IMR-90 (cell line): ENCODE measurements at regions not wholly inside any gene's neighbourhood (a gene's known extent, or its start where the extent isn't known, plus 50 kb on each side); places are given as distances from the start of the nearest gene placed in this dataset.

ENCODE experiments used
- ATAC-seq: fragments of 200-7000 bp; cut with Tn5 transposase; 2 replicates; pipeline ENCODE4 v1.9.1; 2020; ENCODE audit warnings: low read depth, mild to moderate bottlenecking, moderate library complexity
- BruUV-seq: library from RNA; stranded (reverse); fragments of 400-500 nt; replicated peaks from 2 replicates; lab custom pipeline; 2021; lab: Mats Ljungman, UMichigan
- CTCF ChIA-PET: fragments of 300-600 bp; formaldehyde crosslinking; extraction: SDS; loops from one replicate; lab custom pipeline; 2021; ENCODE audit warnings: antibody characterized with exemption; lab: Yijun Ruan, JAX
- POLR2A ChIA-PET: fragments of 300-600 bp; sonication (Branson Sonifier 250); formaldehyde crosslinking; loops from one replicate; lab custom pipeline; 2022; ENCODE audit warnings: antibody characterized with exemption; ENCODE audit not compliant: unreplicated experiment; lab: Charles Lee
- DNase-seq: peaks from one replicate; pipeline ENCODE4 v3.0.0; 2013
- H2AFZ ChIP-seq: replicated peaks from 2 replicates; pipeline ENCODE3; 2013; ENCODE audit warnings: low read length, mild to moderate bottlenecking; ENCODE audit not compliant: poor library complexity
- H2AK5ac ChIP-seq: 2 replicates; pipeline ENCODE4 v1.6.1; 2013; ENCODE audit warnings: low read depth, low read length, inconsistent platforms
- H2AK9ac ChIP-seq: replicated peaks from 2 replicates; pipeline ENCODE3; 2013; ENCODE audit warnings: mild to moderate bottlenecking, low read depth, low read length, moderate library complexity; ENCODE audit not compliant: poor library complexity
- H2BK120ac ChIP-seq: 2 replicates; pipeline ENCODE4 v1.6.1; 2013; ENCODE audit warnings: low read depth, low read length, inconsistent platforms
- H2BK15ac ChIP-seq: 3 replicates; pipeline ENCODE4 v1.6.1; 2013; ENCODE audit warnings: low read depth, low read length, inconsistent platforms
- H2BK20ac ChIP-seq: 2 replicates; pipeline ENCODE4 v1.6.1; 2013; ENCODE audit warnings: low read depth, mild to moderate bottlenecking, inconsistent platforms, low read length, moderate library complexity
- H2BK5ac ChIP-seq: 2 replicates; pipeline ENCODE4 v1.6.1; 2013; ENCODE audit warnings: mild to moderate bottlenecking, low read depth, low read length, inconsistent platforms; ENCODE audit not compliant: poor library complexity, severe bottlenecking
- H3K14ac ChIP-seq: replicated peaks from 2 replicates; pipeline ENCODE4 v1.6.1; 2013; ENCODE audit warnings: low read depth, low read length, inconsistent platforms
- H3K18ac ChIP-seq: 2 replicates; pipeline ENCODE4 v1.6.1; 2013; ENCODE audit warnings: low read depth, low read length, control low read depth
- H3K23ac ChIP-seq: 2 replicates; pipeline ENCODE4 v1.6.1; 2013; ENCODE audit warnings: low read depth, low read length, inconsistent platforms
- H3K27ac ChIP-seq: 2 replicates; pipeline ENCODE4 v1.5.1; 2013; ENCODE audit warnings: mild to moderate bottlenecking, control low read depth, low read length; ENCODE audit not compliant: insufficient read depth
- H3K27me3 ChIP-seq: 2 replicates; pipeline ENCODE4 v1.6.1; 2013; ENCODE audit warnings: low read length; ENCODE audit not compliant: control insufficient read depth, insufficient read depth
- H3K36me3 ChIP-seq: 2 replicates; pipeline ENCODE4 v1.6.1; 2013; ENCODE audit warnings: low read length, mixed read lengths; ENCODE audit not compliant: control insufficient read depth, insufficient read depth
- H3K4ac ChIP-seq: 2 replicates; pipeline ENCODE4 v1.6.1; 2013; ENCODE audit warnings: low read depth, low read length, inconsistent platforms
- H3K4me1 ChIP-seq: 2 replicates; pipeline ENCODE4 v1.6.1; 2013; ENCODE audit warnings: low read length, mixed read lengths; ENCODE audit not compliant: control insufficient read depth, insufficient read depth
- H3K4me2 ChIP-seq: 2 replicates; pipeline ENCODE4 v1.6.1; 2013; ENCODE audit warnings: low read depth, mild to moderate bottlenecking, control low read depth, low read length, moderate library complexity
- H3K4me3 ChIP-seq: 2 replicates; pipeline ENCODE4 v1.5.1; 2013; ENCODE audit warnings: low read depth, mild to moderate bottlenecking, control low read depth, low read length, moderate library complexity; ENCODE audit not compliant: insufficient read depth
- H3K56ac ChIP-seq: 2 replicates; pipeline ENCODE4 v1.6.1; 2013; ENCODE audit warnings: low read length, inconsistent platforms; ENCODE audit not compliant: insufficient read depth; ENCODE audit errors: extremely low read depth
- H3K79me1 ChIP-seq, 2 experiments: 2 replicates each; pipeline ENCODE4 v1.6.1; 2013; ENCODE audit warnings: low read length in 2 of 2, inconsistent platforms in 1 of 2, low read depth in 1 of 2
- H3K9ac ChIP-seq: 2 replicates; pipeline ENCODE4 v1.6.1; 2013; ENCODE audit warnings: low read depth, low read length, control low read depth
- H3K9me1 ChIP-seq: 2 replicates; pipeline ENCODE4 v1.6.1; 2013; ENCODE audit warnings: low read length, inconsistent platforms; ENCODE audit not compliant: insufficient read depth
- H3K9me3 ChIP-seq: 2 replicates; pipeline ENCODE4 v1.6.1; 2013; ENCODE audit warnings: low read length; ENCODE audit not compliant: control insufficient read depth, insufficient read depth
- H4K20me1 ChIP-seq: 2 replicates; pipeline ENCODE4 v1.6.1; 2013; ENCODE audit warnings: low read length, inconsistent platforms; ENCODE audit not compliant: insufficient read depth
- H4K5ac ChIP-seq: 2 replicates; pipeline ENCODE4 v1.6.1; 2013; ENCODE audit warnings: mild to moderate bottlenecking, low read depth, low read length, control low read depth
- H4K8ac ChIP-seq, 2 experiments: 2 replicates each; pipeline ENCODE4 v1.6.1; 2013; ENCODE audit warnings: low read depth in 2 of 2, low read length in 2 of 2, control low read depth in 1 of 2, inconsistent platforms in 1 of 2
- H4K91ac ChIP-seq: 2 replicates; pipeline ENCODE4 v1.6.1; 2013; ENCODE audit warnings: low read depth, low read length, inconsistent platforms; ENCODE audit not compliant: insufficient read depth
- BHLHE40 ChIP-seq: fragments of 150-350 bp; IDR thresholded peaks from 2 replicates; pipeline ENCODE4 v1.6.1; 2016; ENCODE audit warnings: mild to moderate bottlenecking, low read depth, low read length
- CEBPB ChIP-seq: IDR thresholded peaks from 2 replicates; pipeline ENCODE4 v1.6.1; 2012; ENCODE audit warnings: low read depth, low read length, improper control_type of control experiment
- CHD1 ChIP-seq: IDR thresholded peaks from 2 replicates; pipeline ENCODE4 v1.6.1; 2012; ENCODE audit warnings: low read depth, low read length, improper control_type of control experiment
- CTCF ChIP-seq: conservative IDR thresholded peaks from 2 replicates; pipeline ENCODE4 v1.5.1; 2012; ENCODE audit warnings: mild to moderate bottlenecking, low read depth, low read length, improper control_type of control experiment
- ELK1 ChIP-seq: fragments of 150-350 bp; IDR thresholded peaks from 2 replicates; pipeline ENCODE4 v1.6.1; 2016; ENCODE audit warnings: low read depth, mild to moderate bottlenecking, low read length, moderate library complexity, borderline replicate concordance
- FOS ChIP-seq: fragments of 150-350 bp; IDR thresholded peaks from 2 replicates; pipeline ENCODE4 v1.6.1; 2016; ENCODE audit warnings: low read depth, low read length
- MAZ ChIP-seq: IDR thresholded peaks from 2 replicates; pipeline ENCODE4 v1.6.1; 2012; ENCODE audit warnings: low read depth, mild to moderate bottlenecking, low read length, improper control_type of control experiment, moderate library complexity, borderline replicate concordance
- MXI1 ChIP-seq: IDR thresholded peaks from 2 replicates; pipeline ENCODE4 v1.6.1; 2012; ENCODE audit warnings: low read depth, mild to moderate bottlenecking, low read length, moderate library complexity, borderline replicate concordance
- POLR2A ChIP-seq: IDR thresholded peaks from 2 replicates; pipeline ENCODE4 v1.6.1; 2012; ENCODE audit warnings: mild to moderate bottlenecking, low read depth, low read length
- RAD21 ChIP-seq: IDR thresholded peaks from 2 replicates; pipeline ENCODE4 v1.6.1; 2012; ENCODE audit warnings: low read length, improper control_type of control experiment
- RCOR1 ChIP-seq: IDR thresholded peaks from 2 replicates; pipeline ENCODE4 v1.6.1; 2012; ENCODE audit warnings: mild to moderate bottlenecking, low read length, improper control_type of control experiment; ENCODE audit not compliant: insufficient replicate concordance
- RFX5 ChIP-seq: IDR thresholded peaks from 2 replicates; pipeline ENCODE4 v1.8.0; 2012; ENCODE audit warnings: low read depth, mild to moderate bottlenecking, low read length, moderate library complexity
- SMC3 ChIP-seq: fragments of 150-350 bp; IDR thresholded peaks from 2 replicates; pipeline ENCODE4 v1.6.1; 2016; ENCODE audit warnings: low read depth, mild to moderate bottlenecking, antibody characterized with exemption, low read length, moderate library complexity
- USF2 ChIP-seq: fragments of 150-350 bp; IDR thresholded peaks from 2 replicates; pipeline ENCODE4 v1.6.1; 2017; ENCODE audit warnings: mild to moderate bottlenecking, antibody characterized with exemption, low read length, low read depth
- WGBS, 2 experiments: methylation state at CpG; one replicate each; pipeline versions ENCODE4 v1.1.5 to v1.1.7; 2013; ENCODE audit warnings: missing lambda C conversion rate in 2 of 2; ENCODE audit not compliant: insufficient read length in 1 of 2; ENCODE audit errors: extremely low coverage in 2 of 2; 5-methylcytosine and 5-hydroxymethylcytosine counted together
- dilution Hi-C: fragments of 300-500 bp; cut with HindIII; formaldehyde crosslinking; loops from one replicate; pipeline ENCODE4 v1.14.3; 2018; ENCODE audit warnings: low sequenced_read_pairs; ENCODE audit not compliant: unreplicated experiment
- in situ Hi-C: fragments of 300-500 bp; cut with MboI; formaldehyde crosslinking; loops from 3 replicates; pipeline ENCODE4 v1.14.3; 2019; ENCODE audit warnings: low sequenced_read_pairs, inconsistent platforms, mixed read lengths
- intact Hi-C: fragments of 100-400 bp; cut with micrococcal nuclease; formaldehyde crosslinking; loops from 2 replicates; pipeline ENCODE4 v1.10.0; 2022

DNA sequence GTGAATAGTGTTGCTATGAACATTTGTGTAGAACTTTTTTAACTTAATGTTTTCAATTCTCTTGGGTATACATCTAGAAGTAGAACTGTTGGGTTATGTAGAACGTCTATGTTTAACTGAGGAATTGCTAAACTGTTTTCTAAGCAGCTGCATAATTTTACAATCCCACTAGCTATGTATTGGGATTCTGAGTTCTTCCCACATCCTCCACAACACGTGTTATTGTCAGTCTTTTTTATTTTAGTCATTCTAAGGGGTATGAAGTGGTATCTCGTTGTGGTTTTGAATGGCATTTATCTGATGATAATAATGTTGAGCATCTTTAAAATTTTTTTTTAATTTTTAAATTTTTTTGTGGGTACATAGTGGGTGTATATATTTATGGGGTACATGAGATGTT lies 55.0 kb upstream of the NPHP3 start:
- Histone ChIP-seq H3K27ac (no peak overlapping the region), H3K4me3 (no peak overlapping the region), H3K9ac (no peak overlapping the region), H4K5ac (no peak overlapping the region), H4K20me1 (no peaks in the 10 kb centered on the region), H3K4ac (no peak overlapping the region), H4K91ac (no peak overlapping the region), H2AFZ (no peak overlapping the region), H3K56ac (no peak overlapping the region), H2BK15ac (no peak overlapping the region), H3K4me1 (no peaks in the 10 kb centered on the region), H2BK20ac (no peak overlapping the region), H3K27me3 (no peaks in the 10 kb centered on the region; the same call in 1 of the 2 replicates), H4K8ac (no peak overlapping the region), H3K9me1 (no peaks in the 10 kb centered on the region), H3K14ac (no peak overlapping the region), H3K9me3 (no peaks in the 10 kb centered on the region), H3K23ac (no peak overlapping the region), H2AK5ac (no peak overlapping the region), H2AK9ac (no peak overlapping the region), H3K4me2 (no peak overlapping the region), H2BK120ac (no peak overlapping the region), H3K79me1 (no peaks in the 10 kb centered on the region), H3K36me3 (no peaks in the 10 kb centered on the region), H2BK5ac (no peak overlapping the region), H3K18ac (no peak overlapping the region)
- no peak for DNase-seq
- dilution Hi-C loops = no loop called here
- no peak for ATAC-seq
- ChIA-PET POLR2A (no interaction called here), CTCF (no interaction called here)
- intact Hi-C loops = no loop called here
- no TSS peak for BruUV-seq
- no CpG with 5 or more reads among the region's 3 CpGs for WGBS, 2 experiments
- TF ChIP-seq BHLHE40 (no peak), MXI1 (no peak), RCOR1 (no peak), FOS (no peak), CHD1 (no peak), MAZ (no peak), USF2 (no peak), POLR2A (no peak), CEBPB (no peak), RAD21 (no peak), CTCF (no peak), RFX5 (no peak), ELK1 (no peak), SMC3 (no peak)
- in situ Hi-C loops = no loop called here
